ENCODE measurements at regions not wholly inside any gene's neighbourhood (a gene's known extent, or its start where the extent isn't known, plus 50 kb on each side); places are given as distances from the start of the nearest gene placed in this dataset.

GRCh38 chr6:112581015-112581414, 233.9 kb downstream of the RFPL4B start:
- TF ChIP-seq CTCF (IDR thresholded peaks at IDR 0.05; ENCODE audit: insufficient read depth, low read length), result no peak
- no peak for TF ChIP-seq GABPA (IDR thresholded peaks at IDR 0.05; ENCODE audit: low read depth)
- TF ChIP-seq POLR2AphosphoS5 (IDR thresholded peaks at IDR 0.05; ENCODE audit: low read depth), result no peak
- no peak for TF ChIP-seq REST (IDR thresholded peaks at IDR 0.05; ENCODE audit: insufficient replicate concordance, low read depth)
